ENCODE measurements at regions not wholly inside any gene's neighbourhood (a gene's known extent, or its start where the extent isn't known, plus 50 kb on each side); places are given as distances from the start of the nearest gene placed in this dataset.

DNA sequence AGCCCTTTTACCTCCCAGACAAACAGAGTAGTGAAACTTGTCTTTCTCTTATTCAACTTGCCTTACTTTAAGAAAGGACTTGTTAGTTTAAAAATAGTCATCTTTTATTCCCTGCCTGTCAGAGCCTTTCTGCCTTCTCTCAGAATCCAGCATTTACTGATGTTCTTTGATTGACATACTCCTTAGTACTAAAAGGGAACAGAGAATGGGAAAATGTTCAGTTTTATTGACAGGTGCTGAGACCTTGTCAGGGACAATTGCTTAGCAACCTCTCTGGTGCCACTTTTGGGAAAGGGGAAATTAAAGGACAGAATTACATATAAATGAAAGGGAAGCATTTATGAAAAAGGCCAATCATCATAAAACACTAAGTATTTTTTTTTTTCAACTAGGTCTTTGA is 378.3 kb downstream of the PDCD6IP start:
- Histone ChIP-seq H3K27me3 (no peaks in the 10 kb centered on the region), H3K36me3 (no peaks in the 10 kb centered on the region), H3K9me3 (no peaks in the 10 kb centered on the region), H3K4me3 (ENCODE audit: low read depth, low read length) (no peak overlapping the region), H3K4me1 (no peaks in the 10 kb centered on the region)
- TF ChIP-seq, protein P1, sequence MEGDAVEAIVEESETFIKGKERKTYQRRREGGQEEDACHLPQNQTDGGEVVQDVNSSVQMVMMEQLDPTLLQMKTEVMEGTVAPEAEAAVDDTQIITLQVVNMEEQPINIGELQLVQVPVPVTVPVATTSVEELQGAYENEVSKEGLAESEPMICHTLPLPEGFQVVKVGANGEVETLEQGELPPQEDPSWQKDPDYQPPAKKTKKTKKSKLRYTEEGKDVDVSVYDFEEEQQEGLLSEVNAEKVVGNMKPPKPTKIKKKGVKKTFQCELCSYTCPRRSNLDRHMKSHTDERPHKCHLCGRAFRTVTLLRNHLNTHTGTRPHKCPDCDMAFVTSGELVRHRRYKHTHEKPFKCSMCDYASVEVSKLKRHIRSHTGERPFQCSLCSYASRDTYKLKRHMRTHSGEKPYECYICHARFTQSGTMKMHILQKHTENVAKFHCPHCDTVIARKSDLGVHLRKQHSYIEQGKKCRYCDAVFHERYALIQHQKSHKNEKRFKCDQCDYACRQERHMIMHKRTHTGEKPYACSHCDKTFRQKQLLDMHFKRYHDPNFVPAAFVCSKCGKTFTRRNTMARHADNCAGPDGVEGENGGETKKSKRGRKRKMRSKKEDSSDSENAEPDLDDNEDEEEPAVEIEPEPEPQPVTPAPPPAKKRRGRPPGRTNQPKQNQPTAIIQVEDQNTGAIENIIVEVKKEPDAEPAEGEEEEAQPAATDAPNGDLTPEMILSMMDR (IDR thresholded peaks at IDR 0.05; ENCODE audit: low read depth, low read length): no peak
- DNase-seq: no peak

DNA sequence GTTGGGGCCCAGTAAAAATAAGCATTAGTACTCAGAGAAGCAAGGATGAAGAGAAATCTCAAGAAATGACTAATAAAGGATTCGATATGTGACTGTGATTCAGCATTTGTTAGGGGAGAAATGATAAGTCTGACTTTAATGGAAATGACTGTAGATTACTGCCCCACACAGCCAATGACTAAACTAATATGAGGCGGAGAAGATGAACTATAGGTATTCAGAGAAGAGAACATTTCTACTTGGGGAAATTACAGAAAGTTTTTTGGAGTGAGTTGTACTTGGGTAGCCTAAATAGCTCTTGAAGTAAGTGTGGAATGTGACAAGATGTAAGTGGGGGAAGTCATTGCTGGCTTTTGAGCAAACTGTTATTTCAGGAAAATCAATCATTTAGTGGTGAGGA is 380.0 kb downstream of the PDCD6IP start:
- Histone ChIP-seq H3K36me3 (no peaks in the 10 kb centered on the region), H3K27me3 (no peaks in the 10 kb centered on the region), H3K4me3 (ENCODE audit: low read depth, low read length) (no peak overlapping the region), H3K9me3 (no peaks in the 10 kb centered on the region), H3K4me1 (no peaks in the 10 kb centered on the region)
- TF ChIP-seq, protein P1 (IDR thresholded peaks at IDR 0.05; ENCODE audit: low read depth, low read length): no peak
- no peak for DNase-seq

DNA sequence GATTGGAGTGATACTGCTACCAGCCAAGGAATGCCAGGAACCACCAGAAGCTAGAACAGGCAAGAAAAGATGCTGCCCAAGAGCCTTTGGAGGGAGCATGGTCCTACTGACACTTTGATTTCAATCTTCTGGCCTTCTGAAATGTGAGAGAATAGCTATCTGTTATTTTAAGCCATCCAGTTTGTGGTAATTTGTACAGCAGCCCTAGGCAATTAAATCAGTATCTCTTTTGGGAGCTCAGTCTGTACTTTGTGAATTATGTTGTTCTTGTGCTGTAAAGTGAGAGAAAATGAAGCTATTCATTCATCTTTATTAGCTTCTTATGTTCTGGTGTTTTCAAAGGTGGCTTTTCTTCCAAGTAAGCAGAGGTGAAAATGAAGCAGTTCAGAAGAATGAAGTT is 381.3 kb downstream of the PDCD6IP start:
- no peaks in the 10 kb centered on the region for H3K4me1 ChIP-seq

DNA sequence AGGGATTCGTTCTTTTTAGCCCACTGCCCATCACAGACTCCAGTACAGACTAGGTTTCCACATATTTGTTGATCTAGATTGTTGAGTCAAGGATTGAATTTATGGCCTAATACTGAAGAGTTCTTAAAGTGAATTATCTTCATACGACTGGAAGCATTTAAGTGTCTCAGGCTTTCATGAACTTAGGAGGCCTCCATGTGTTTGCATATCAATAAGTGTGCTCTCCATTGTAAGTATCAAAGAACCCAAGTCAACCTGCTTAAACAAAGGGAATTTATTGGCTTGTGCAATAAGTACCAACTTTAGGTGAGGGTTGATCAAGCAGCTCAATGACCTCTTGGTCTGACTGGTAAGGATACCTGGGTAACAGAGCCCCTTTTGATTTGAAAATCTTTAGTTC is 382.1 kb downstream of the PDCD6IP start:
- Histone ChIP-seq H3K9me3 (no peaks in the 10 kb centered on the region), H3K36me3 (no peaks in the 10 kb centered on the region), H3K27me3 (no peaks in the 10 kb centered on the region), H3K4me1 (no peaks in the 10 kb centered on the region), H3K4me3 (ENCODE audit: low read depth, low read length) (no peak overlapping the region)
- TF ChIP-seq, protein P1 (IDR thresholded peaks at IDR 0.05; ENCODE audit: low read depth, low read length): no peak
- DNase-seq: no peak

More for the DNA sequence above, 381.3 kb downstream of the PDCD6IP start:
- Histone ChIP-seq H3K4me3 (ENCODE audit: low read depth, low read length) (no peak overlapping the region), H3K9me3 (no peaks in the 10 kb centered on the region), H3K36me3 (no peaks in the 10 kb centered on the region), H3K27me3 (no peaks in the 10 kb centered on the region)
- DNase-seq: no peak
- TF ChIP-seq, protein P1 (IDR thresholded peaks at IDR 0.05; ENCODE audit: low read depth, low read length): no peak

DNA sequence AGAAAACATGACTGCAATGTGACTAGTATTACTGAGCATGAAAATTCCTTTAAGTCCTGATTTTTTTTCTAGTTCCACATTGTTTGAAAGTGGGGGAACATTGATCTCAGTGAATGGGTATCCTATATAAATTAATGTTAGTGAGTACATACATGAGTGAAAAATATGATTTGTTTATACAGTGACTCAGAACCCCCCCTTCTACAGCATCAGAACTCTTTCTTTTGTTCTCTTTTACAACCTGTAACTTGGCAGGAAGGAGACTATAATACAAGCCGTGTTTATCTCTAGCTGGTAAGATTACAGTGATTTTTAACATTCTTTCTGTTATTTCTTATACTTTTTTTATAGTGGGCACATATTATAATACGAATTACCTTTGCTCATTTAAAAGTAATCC is 384.7 kb downstream of the PDCD6IP start:
- Histone ChIP-seq H3K9me3 (no peaks in the 10 kb centered on the region), H3K36me3 (no peaks in the 10 kb centered on the region), H3K4me3 (ENCODE audit: low read depth, low read length) (no peak overlapping the region), H3K4me1 (no peaks in the 10 kb centered on the region), H3K27me3 (no peaks in the 10 kb centered on the region)
- no peak for DNase-seq
- TF ChIP-seq, protein P1 (IDR thresholded peaks at IDR 0.05; ENCODE audit: low read depth, low read length): no peak

DNA sequence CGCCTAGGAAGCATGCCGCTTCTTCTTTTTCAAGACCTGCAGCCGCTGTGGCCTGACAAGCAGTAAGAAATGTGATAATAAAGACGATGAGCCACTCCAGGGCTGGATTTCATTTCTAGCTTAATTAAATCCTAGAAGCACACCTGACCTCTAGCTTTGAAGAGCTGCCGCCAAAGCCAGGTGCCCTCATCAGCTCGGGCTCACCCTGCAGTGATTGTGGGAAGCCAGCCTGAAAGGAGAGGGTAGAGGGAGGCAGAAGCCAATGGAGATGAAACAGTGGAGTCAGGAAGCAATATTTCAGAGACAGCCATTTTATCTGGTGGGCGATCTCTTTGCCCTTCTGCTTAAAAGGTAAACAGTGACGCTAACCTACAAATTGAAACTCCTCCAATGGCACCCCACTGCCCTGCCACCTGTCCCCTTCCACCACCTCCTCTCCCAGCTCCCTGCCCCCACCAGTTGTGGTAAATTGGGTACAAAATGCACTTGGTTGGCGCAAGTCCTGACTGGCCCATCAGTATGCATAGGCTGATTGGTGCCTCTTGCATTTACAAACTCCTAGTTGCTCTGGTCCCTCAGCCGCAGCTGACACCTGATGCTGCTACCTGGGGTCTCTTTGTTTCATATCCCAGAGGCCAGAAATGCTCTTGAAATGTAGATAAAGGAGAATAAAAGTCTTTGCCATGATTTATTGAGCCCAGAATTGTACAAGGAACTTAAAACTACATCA is 385.3 kb downstream of the PDCD6IP start:
- H3K4me3 ChIP-seq (ENCODE audit: low read depth, low read length): no peak overlapping the region
- no peak for DNase-seq
- H3K36me3 ChIP-seq: no peaks in the 10 kb centered on the region
- H3K4me1 ChIP-seq: no peaks in the 10 kb centered on the region
- TF ChIP-seq, protein P1 (IDR thresholded peaks at IDR 0.05; ENCODE audit: low read depth, low read length): no peak
- H3K9me3 ChIP-seq: no peaks in the 10 kb centered on the region
- H3K27me3 ChIP-seq: no peaks in the 10 kb centered on the region

All from BE2C (cell line).